CD8-positive, alpha-beta memory T cell (primary cell): ENCODE measurements at regions not wholly inside any gene's neighbourhood (a gene's known extent, or its start where the extent isn't known, plus 50 kb on each side); places are given as distances from the start of the nearest gene placed in this dataset.
A peak's percentile ranks its signal among the peaks of the same experiment; 100 is the strongest.

ENCODE experiments used
- CTCF ChIA-PET: fragments of 350-600 bp; sonication (Branson Sonifier 250); formaldehyde crosslinking; loops from one replicate; lab custom pipeline; 2021; ENCODE audit warnings: antibody characterized with exemption; lab: Charles Lee
- POLR2A ChIA-PET: fragments of 350-600 bp; sonication (Branson Sonifier 250); formaldehyde crosslinking; loops from one replicate; lab custom pipeline; 2021; ENCODE audit warnings: antibody characterized with exemption; lab: Charles Lee
- DNase-seq, 5 donors: peaks; one replicate each; pipeline versions ENCODE4 v3.0.0 to v3.0.0-alpha.2; 2020 to 2022; ENCODE audit warnings: mixed read lengths in 1 of 5
- H3K27ac ChIP-seq: one replicate; pipeline ENCODE4 v1.7.0; 2013; ENCODE audit warnings: low read depth, mild to moderate bottlenecking, low read length, moderate library complexity
- H3K27me3 ChIP-seq: 2 replicates; pipeline ENCODE4 v1.7.0; 2013; ENCODE audit warnings: low read length, mild to moderate bottlenecking; ENCODE audit not compliant: insufficient read depth, poor library complexity, severe bottlenecking
- H3K36me3 ChIP-seq: 2 replicates; pipeline ENCODE4 v1.7.0; 2013; ENCODE audit warnings: mild to moderate bottlenecking, low read length, moderate library complexity; ENCODE audit not compliant: insufficient read depth
- H3K4me1 ChIP-seq: 2 replicates; pipeline ENCODE4 v1.7.0; 2013; ENCODE audit warnings: mild to moderate bottlenecking, low read length, moderate library complexity; ENCODE audit not compliant: insufficient read depth
- H3K4me3 ChIP-seq: 2 replicates; pipeline ENCODE4 v1.7.0; 2013; ENCODE audit warnings: mild to moderate bottlenecking, low read length
- H3K9me3 ChIP-seq: 2 replicates; pipeline ENCODE4 v1.7.0; 2013; ENCODE audit warnings: mild to moderate bottlenecking, low read length
- H3K27ac Mint-ChIP-seq, 8 donors: one replicate each; pipeline ENCODE4 v1.8.0; 2020 to 2021; ENCODE audit warnings: mixed read lengths in 8 of 8, mild to moderate bottlenecking in 6 of 8, inconsistent platforms in 3 of 8, moderate library complexity in 3 of 8
- H3K27me3 Mint-ChIP-seq, 2 donors: one replicate each; pipeline ENCODE4 v1.8.0; 2020 to 2021; ENCODE audit warnings: mixed read lengths in 2 of 2, mild to moderate bottlenecking in 1 of 2, moderate library complexity in 1 of 2
- H3K36me3 Mint-ChIP-seq, 3 donors: one replicate each; pipeline ENCODE4 v1.8.0; 2020 to 2021; ENCODE audit warnings: mixed read lengths in 3 of 3, inconsistent platforms in 1 of 3, mild to moderate bottlenecking in 1 of 3
- H3K4me1 Mint-ChIP-seq, 3 donors: one replicate each; pipeline ENCODE4 v1.8.0; 2020 to 2021; ENCODE audit warnings: mixed read lengths in 3 of 3, inconsistent platforms in 1 of 3, mild to moderate bottlenecking in 1 of 3
- H3K4me3 Mint-ChIP-seq, 7 donors: one replicate each; pipeline ENCODE4 v1.8.0; 2020 to 2021; ENCODE audit warnings: mixed read lengths in 7 of 7, mild to moderate bottlenecking in 6 of 7, moderate library complexity in 4 of 7, inconsistent platforms in 2 of 7
- H3K9me3 Mint-ChIP-seq, 5 donors: one replicate each; pipeline ENCODE4 v1.8.0; 2020 to 2022; ENCODE audit warnings: mixed read lengths in 5 of 5, mild to moderate bottlenecking in 3 of 5, moderate library complexity in 2 of 5, inconsistent platforms in 1 of 5

DNA sequence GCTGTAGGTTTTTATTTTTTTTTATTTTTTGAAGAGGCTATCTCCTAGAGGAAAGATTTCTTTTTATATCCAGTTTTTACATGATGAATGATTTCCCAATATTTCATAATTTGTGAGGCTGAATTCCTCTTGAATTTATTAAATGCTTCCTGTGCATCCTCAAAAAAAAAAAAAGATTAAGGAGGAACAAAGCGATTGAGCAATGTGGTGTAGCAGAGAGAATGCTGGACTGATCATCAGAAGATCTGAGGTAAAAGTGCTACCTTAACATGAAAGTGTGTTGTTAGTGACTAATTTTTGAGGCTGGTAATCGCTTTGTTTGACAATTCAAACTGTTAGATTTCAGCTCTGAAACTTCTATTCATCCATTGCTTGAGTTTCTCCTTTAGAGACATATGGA lies 125.1 kb downstream of the ESM1 start:
- Mint-ChIP-seq H3K9me3 (peaks cover 19 to 37% (median 35%) of the 10 kb centered on the region in 5 donors), H3K27me3 (peaks cover 18 to 43% of the 10 kb centered on the region in 2 donors), H3K27ac (no peak overlapping the region), H3K4me3 (no peak overlapping the region), H3K36me3 (peaks cover 0 to 19% (median 2%) of the 10 kb centered on the region in 3 donors), H3K4me1 (no peaks in the 10 kb centered on the region)
- H3K9me3 ChIP-seq = peaks cover 4% of the 10 kb centered on the region
- H3K27ac ChIP-seq = no peak overlapping the region
- CTCF ChIA-PET = interaction anchor here (1.9 to 4.3 kb wide), 2 partner anchors 12 to 343 kb away, joined by 5 to 14 read pairs; partner anchors contain the start of gene SNX18
- H3K4me3 ChIP-seq = no peak overlapping the region
- DNase-seq = no peak
- no peaks in the 10 kb centered on the region for H3K36me3 ChIP-seq
- POLR2A ChIA-PET = no interaction called here
- no peaks in the 10 kb centered on the region for H3K4me1 ChIP-seq
- H3K27me3 ChIP-seq = no peaks in the 10 kb centered on the region

- ChIA-PET POLR2A (no interaction called here), CTCF (interaction anchor here (1.3 to 4.3 kb wide), 2 partner anchors 340 to 342 kb away, joined by 3 to 14 read pairs; partner anchors contain the start of gene SNX18)
- no peaks in the 10 kb centered on the region for H3K27me3 ChIP-seq
Observed at GRCh38 chr5:54859316-54859715, 126.1 kb downstream of the ESM1 start.

GRCh38 chr5:54854883-54855581 lies 130.4 kb downstream of the ESM1 start:
- Mint-ChIP-seq H3K27ac (no peak overlapping the region), H3K27me3 (peaks cover 19 to 37% of the 10 kb centered on the region in 2 donors), H3K36me3 (peaks cover 0 to 19% (median 2%) of the 10 kb centered on the region in 3 donors), H3K4me3 (no peak overlapping the region), H3K9me3 (peaks cover 19 to 37% (median 35%) of the 10 kb centered on the region in 5 donors), H3K4me1 (no peaks in the 10 kb centered on the region)
- POLR2A ChIA-PET = no interaction called here
- H3K4me3 ChIP-seq = no peak overlapping the region
- H3K36me3 ChIP-seq = no peaks in the 10 kb centered on the region
- H3K9me3 ChIP-seq = peaks cover 4% of the 10 kb centered on the region
- CTCF ChIA-PET = interaction anchor here (1.2 to 2.1 kb wide), 5 partner anchors 10 to 338 kb away, joined by 3 to 8 read pairs (median 3); partner anchors contain the start of gene SNX18
- no peak for DNase-seq
- H3K27ac ChIP-seq = no peak overlapping the region
- no peaks in the 10 kb centered on the region for H3K27me3 ChIP-seq
- H3K4me1 ChIP-seq = no peaks in the 10 kb centered on the region

More at GRCh38 chr5:54859316-54859715, 126.1 kb downstream of the ESM1 start:
- Mint-ChIP-seq H3K27ac (no peak overlapping the region), H3K36me3 (peaks cover 0 to 19% (median 2%) of the 10 kb centered on the region in 3 donors), H3K4me1 (no peaks in the 10 kb centered on the region), H3K27me3 (peaks cover 22 to 49% of the 10 kb centered on the region in 2 donors), H3K4me3 (no peak overlapping the region), H3K9me3 (peaks cover 19 to 37% (median 35%) of the 10 kb centered on the region in 5 donors)
- no peak overlapping the region for H3K4me3 ChIP-seq
- no peaks in the 10 kb centered on the region for H3K36me3 ChIP-seq
- no peak for DNase-seq
- H3K27ac ChIP-seq = no peak overlapping the region
- peaks cover 4% of the 10 kb centered on the region for H3K9me3 ChIP-seq
- H3K4me1 ChIP-seq = no peaks in the 10 kb centered on the region

DNA sequence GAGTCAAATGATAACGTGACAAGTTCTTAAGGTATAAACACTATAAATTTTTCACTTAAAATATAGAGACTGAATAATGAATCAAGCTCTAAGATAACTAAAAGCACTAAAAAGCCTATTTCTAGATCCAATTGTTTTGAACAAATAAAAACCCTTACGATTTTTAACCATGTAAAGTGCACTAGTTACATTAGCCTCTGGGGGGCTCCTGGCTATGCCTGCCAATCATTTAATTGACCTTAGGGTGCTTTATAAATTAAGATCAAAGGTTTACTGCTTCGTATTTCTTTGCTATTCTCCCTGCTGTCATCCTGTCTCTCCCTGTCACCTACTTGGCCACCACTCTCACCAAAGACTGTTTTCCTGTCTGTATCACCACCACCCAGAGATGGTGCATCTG lies 133.4 kb downstream of the ESM1 start:
- H3K27me3 ChIP-seq = no peaks in the 10 kb centered on the region
- no peaks in the 10 kb centered on the region for H3K9me3 ChIP-seq
- H3K36me3 Mint-ChIP-seq = peaks cover 0 to 5% (median 0%) of the 10 kb centered on the region in 3 donors
- H3K27me3 Mint-ChIP-seq = peaks cover 23 to 40% of the 10 kb centered on the region in 2 donors
- no peak overlapping the region for H3K27ac ChIP-seq
- no peaks in the 10 kb centered on the region for H3K4me1 ChIP-seq
- CTCF ChIA-PET = interaction anchor here (5.1 kb wide), 1 partner anchor 334 kb away, joined by 41 read pairs; the partner anchor contains the start of gene SNX18
- H3K4me3 ChIP-seq = no peak overlapping the region
- H3K4me1 Mint-ChIP-seq = no peaks in the 10 kb centered on the region
- POLR2A ChIA-PET = no interaction called here
- DNase-seq = no peak
- H3K27ac Mint-ChIP-seq = no peak overlapping the region
- no peaks in the 10 kb centered on the region for H3K36me3 ChIP-seq
- no peak overlapping the region for H3K4me3 Mint-ChIP-seq
- peaks cover 6 to 9% (median 7%) of the 10 kb centered on the region in 5 donors for H3K9me3 Mint-ChIP-seq

GRCh38 chr5:54851449-54851848 lies 133.9 kb downstream of the ESM1 start:
- Mint-ChIP-seq H3K9me3 (peaks cover 4 to 6% (median 6%) of the 10 kb centered on the region in 5 donors), H3K27me3 (peaks cover 23 to 40% of the 10 kb centered on the region in 2 donors), H3K4me1 (no peaks in the 10 kb centered on the region), H3K27ac (no peak overlapping the region), H3K36me3 (peaks cover 0 to 5% (median 0%) of the 10 kb centered on the region in 3 donors), H3K4me3 (no peak overlapping the region)
- Histone ChIP-seq H3K27me3 (no peaks in the 10 kb centered on the region), H3K4me3 (no peak overlapping the region), H3K27ac (no peak overlapping the region), H3K9me3 (no peaks in the 10 kb centered on the region), H3K36me3 (no peaks in the 10 kb centered on the region), H3K4me1 (no peaks in the 10 kb centered on the region)
- ChIA-PET POLR2A (no interaction called here), CTCF (interaction anchor here (1.1 to 5.1 kb wide), 2 partner anchors 44 to 334 kb away, joined by 3 to 41 read pairs; partner anchors contain the start of gene SNX18)
- no peak for DNase-seq

DNA sequence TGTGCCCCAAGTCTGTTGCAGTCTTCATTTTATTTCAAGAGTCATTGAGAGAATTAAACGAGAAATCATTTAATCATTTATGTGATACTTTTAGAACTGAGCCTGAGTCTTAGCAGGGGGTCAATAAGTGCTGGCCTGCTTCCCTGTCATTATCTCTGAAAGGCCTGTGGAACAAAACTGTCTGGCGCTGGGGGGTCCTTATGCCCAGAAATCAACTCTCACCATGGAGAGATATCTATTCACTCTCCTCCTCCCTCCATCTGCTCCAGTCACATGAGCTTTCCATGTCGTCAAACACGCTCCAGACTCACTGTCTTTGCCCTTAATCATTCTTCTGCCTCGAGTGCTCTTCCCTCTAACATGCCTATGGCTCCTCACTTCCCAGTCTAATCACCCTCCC lies 136.8 kb downstream of the ESM1 start:
- Mint-ChIP-seq H3K9me3 (no peaks in the 10 kb centered on the region), H3K27ac (peak overlapping the region in 1 of 8 donors; percentile 63), H3K4me1 (peaks cover 2 to 9% (median 4%) of the 10 kb centered on the region in 3 donors), H3K36me3 (no peaks in the 10 kb centered on the region), H3K27me3 (peaks cover 19 to 25% of the 10 kb centered on the region in 2 donors), H3K4me3 (no peak overlapping the region)
- peaks cover 4% of the 10 kb centered on the region for H3K4me1 ChIP-seq
- H3K27me3 ChIP-seq = no peaks in the 10 kb centered on the region
- H3K4me3 ChIP-seq = no peak overlapping the region
- H3K36me3 ChIP-seq = no peaks in the 10 kb centered on the region
- ChIA-PET POLR2A (interaction anchor here (0.7 kb wide), 1 partner anchor 202 kb away, joined by 3 read pairs; no protein-coding TSS in a partner anchor), CTCF (interaction anchor here (1.5 to 5.1 kb wide), 2 partner anchors 331 to 429 kb away, joined by 3 to 41 read pairs; partner anchors contain the start of gene SNX18)
- DNase-seq = no peak
- H3K27ac ChIP-seq = no peak overlapping the region
- H3K9me3 ChIP-seq = no peaks in the 10 kb centered on the region

GRCh38 chr5:54845567-54845941 lies 139.8 kb downstream of the ESM1 start:
- no peaks in the 10 kb centered on the region for H3K9me3 ChIP-seq
- CTCF ChIA-PET = interaction anchor here (0.7 to 3.6 kb wide), 20 partner anchors 11 to 535 kb away, joined by 3 to 111 read pairs (median 4); partner anchors contain the start of genes ARL15 and SNX18
- H3K4me1 ChIP-seq = peaks cover 4% of the 10 kb centered on the region
- POLR2A ChIA-PET = interaction anchor here (0.8 to 1.2 kb wide), 3 partner anchors 326 to 328 kb away, joined by 3 to 9 read pairs (median 4); partner anchors contain the start of gene SNX18
- DNase-seq = no peak
- H3K4me3 Mint-ChIP-seq = no peak overlapping the region
- no peaks in the 10 kb centered on the region for H3K9me3 Mint-ChIP-seq
- H3K36me3 Mint-ChIP-seq = no peaks in the 10 kb centered on the region
- H3K27ac ChIP-seq = no peak overlapping the region
- no peaks in the 10 kb centered on the region for H3K27me3 ChIP-seq
- H3K27me3 Mint-ChIP-seq = peaks cover 16 to 21% of the 10 kb centered on the region in 2 donors
- peaks cover 2 to 9% (median 4%) of the 10 kb centered on the region in 3 donors for H3K4me1 Mint-ChIP-seq
- H3K27ac Mint-ChIP-seq = no peak overlapping the region
- no peak overlapping the region for H3K4me3 ChIP-seq
- no peaks in the 10 kb centered on the region for H3K36me3 ChIP-seq
